NCI-H526 treated with DMSO at 0.1 percent for 48 hours (cell line): ENCODE measurements at regions not wholly inside any gene's neighbourhood (a gene's known extent, or its start where the extent isn't known, plus 50 kb on each side); places are given as distances from the start of the nearest gene placed in this dataset.

Source experiments
- DNase-seq: peaks from one replicate; lab custom pipeline; 2025; lab: John Stamatoyannopoulos, UW

- DNase-seq: no peak
Measured at GRCh38 chr7:12941512-12941911, 254.1 kb downstream of the ARL4A start.

- no peak for DNase-seq
Measured at GRCh38 chr7:12942609-12943008, 255.2 kb downstream of the ARL4A start.

- DNase-seq: no peak
Measured at GRCh38 chr7:12943781-12944180, 256.3 kb downstream of the ARL4A start.

GRCh38 chr7:12945901-12946300 lies 258.5 kb downstream of the ARL4A start:
- peak; percentile 5 for DNase-seq

- no peak for DNase-seq
Measured at GRCh38 chr7:12947465-12947864, 260.0 kb downstream of the ARL4A start.

- DNase-seq: no peak
Measured at GRCh38 chr7:12949060-12949931, 261.9 kb downstream of the ARL4A start.

GRCh38 chr7:12951397-12951801 lies 264.0 kb downstream of the ARL4A start:
- DNase-seq: no peak

- no peak for DNase-seq
Measured at GRCh38 chr7:12954380-12955033, 267.1 kb downstream of the ARL4A start.

- no peak for DNase-seq
Measured at GRCh38 chr7:12957487-12957886, 270.1 kb downstream of the ARL4A start.

GRCh38 chr7:12961910-12962480 lies 274.6 kb downstream of the ARL4A start:
- no peak for DNase-seq

GRCh38 chr7:12963435-12963834 lies 276.0 kb downstream of the ARL4A start:
- no peak for DNase-seq

GRCh38 chr7:12964836-12965235 lies 277.4 kb downstream of the ARL4A start:
- DNase-seq: no peak

- DNase-seq: no peak
Measured at GRCh38 chr7:12965767-12966166, 278.3 kb downstream of the ARL4A start.

- DNase-seq: no peak
Measured at GRCh38 chr7:12967322-12967721, 279.9 kb downstream of the ARL4A start.

GRCh38 chr7:12968836-12969422 lies 281.5 kb downstream of the ARL4A start:
- no peak for DNase-seq

GRCh38 chr7:12970626-12971025 lies 283.2 kb downstream of the ARL4A start:
- no peak for DNase-seq

GRCh38 chr7:12974451-12975166 lies 287.2 kb downstream of the ARL4A start:
- no peak for DNase-seq

- DNase-seq: no peak
Measured at GRCh38 chr7:12975412-12975811, 288.0 kb downstream of the ARL4A start.

GRCh38 chr7:12979181-12979580 lies 291.7 kb downstream of the ARL4A start:
- no peak for DNase-seq

GRCh38 chr7:12982178-12982577 lies 294.7 kb downstream of the ARL4A start:
- no peak for DNase-seq

GRCh38 chr7:12984117-12984516 lies 296.7 kb downstream of the ARL4A start:
- no peak for DNase-seq

GRCh38 chr7:12985228-12985627 lies 297.8 kb downstream of the ARL4A start:
- DNase-seq: no peak
